ENCODE measurements at regions not wholly inside any gene's neighbourhood (a gene's known extent, or its start where the extent isn't known, plus 50 kb on each side); places are given as distances from the start of the nearest gene placed in this dataset.

DNA sequence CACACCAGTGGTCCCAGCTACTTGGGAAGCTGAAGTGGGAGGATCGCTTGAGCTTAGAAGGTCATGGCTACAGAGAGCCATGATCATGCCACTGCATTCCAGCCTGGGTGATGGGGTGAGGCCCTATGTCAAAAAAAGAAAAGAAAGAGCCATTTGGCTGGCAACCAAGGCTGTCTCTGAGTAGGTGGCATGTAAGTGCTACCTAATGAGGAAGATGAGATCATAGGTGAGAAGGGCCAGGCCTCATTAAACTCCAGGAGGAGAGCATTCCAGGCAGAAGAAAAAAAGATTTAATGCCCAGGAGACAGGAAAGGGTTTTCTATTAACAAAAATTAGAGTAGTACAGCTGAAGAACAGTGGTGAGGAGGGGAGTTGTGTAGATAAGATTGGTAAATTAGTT lies 103.4 kb upstream of the ZNF678 start:
- H3K27me3 ChIP-seq (ENCODE audit: control insufficient read depth in 1 of 2, insufficient read depth in 1 of 2, low read length in 2 of 2), result peaks cover 26 to 47% of the 10 kb centered on the region in 2 experiments
- H2AFZ ChIP-seq (ENCODE audit: low read depth, low read length), result no peak overlapping the region
- H3K4me1 ChIP-seq (ENCODE audit: control insufficient read depth, insufficient read depth, low read depth, low read length), result no peaks in the 10 kb centered on the region
- no peak overlapping the region for H3K4ac ChIP-seq (ENCODE audit: low read depth in 1 of 2, low read length in 2 of 2)
- no peaks in the 10 kb centered on the region for H3K79me1 ChIP-seq (replicated peaks; ENCODE audit: low read length, poor library complexity, severe bottlenecking)
- 96% methylated on average over 1 of the region's 1 CpG for WGBS
- no peak overlapping the region for H2BK5ac ChIP-seq (ENCODE audit: low read depth, low read length, poor library complexity, severe bottlenecking)
- no peak overlapping the region for H3K18ac ChIP-seq (ENCODE audit: low read depth in 1 of 2, low read length in 2 of 2)
- H3K9me3 ChIP-seq (ENCODE audit: control insufficient read depth, low read length), result no peaks in the 10 kb centered on the region
- H3K14ac ChIP-seq (ENCODE audit: low read length in 2 of 2), result no peak overlapping the region
- H3K4me2 ChIP-seq (ENCODE audit: low read length, poor library complexity, severe bottlenecking), result no peak overlapping the region
- no peak overlapping the region for H3K27ac ChIP-seq (ENCODE audit: low read length, poor library complexity, severe bottlenecking)
- no peak overlapping the region for H2BK120ac ChIP-seq (ENCODE audit: low read depth, low read length)
- H3K9ac ChIP-seq (ENCODE audit: low read length), result no peak overlapping the region
- H3K23ac ChIP-seq (ENCODE audit: low read length in 2 of 2), result no peak overlapping the region
- no peak for DNase-seq
- H3K36me3 ChIP-seq (ENCODE audit: control insufficient read depth in 1 of 2, insufficient read depth in 2 of 2, low read depth in 1 of 2, low read length in 2 of 2), result no peaks in the 10 kb centered on the region
- no peak overlapping the region for H2BK12ac ChIP-seq (ENCODE audit: low read length in 2 of 2)
- no peak overlapping the region for H2BK15ac ChIP-seq (ENCODE audit: low read depth, poor library complexity, severe bottlenecking)
- no peak overlapping the region for H4K91ac ChIP-seq (ENCODE audit: low read length)
- H3K4me3 ChIP-seq (ENCODE audit: insufficient read depth in 1 of 2, low read depth in 1 of 2, low read length in 2 of 2), result no peak overlapping the region
- no peak overlapping the region for H2AK5ac ChIP-seq (ENCODE audit: low read length, severe bottlenecking)
- H4K8ac ChIP-seq (ENCODE audit: low read length), result no peak overlapping the region

DNA sequence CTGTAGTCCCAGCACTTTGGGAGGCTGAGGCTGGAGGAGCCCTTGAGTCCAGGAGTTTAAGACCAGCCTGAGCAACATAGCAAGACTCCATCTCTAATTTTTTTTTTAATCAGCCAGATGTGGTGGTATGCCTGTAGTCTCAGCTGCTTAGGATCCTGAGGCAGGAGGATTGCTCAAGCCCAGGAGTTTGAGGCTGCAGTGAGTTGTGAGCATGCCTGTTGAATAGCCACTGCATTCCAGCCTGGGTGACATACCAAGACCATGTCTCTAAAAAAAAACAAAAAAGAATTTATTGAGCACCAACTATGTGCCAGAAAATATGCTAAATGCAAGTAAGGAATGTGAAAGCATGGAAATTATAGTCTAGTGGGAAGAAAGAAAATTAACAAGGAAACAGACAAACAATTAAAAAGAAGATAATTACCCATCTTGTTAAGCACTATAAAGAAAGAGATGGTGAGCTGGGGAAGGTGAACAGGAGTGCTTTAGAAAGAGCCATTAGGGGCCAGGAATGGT lies 104.0 kb upstream of the ZNF678 start:
- Histone ChIP-seq H3K4me2 (ENCODE audit: low read length, poor library complexity, severe bottlenecking) (no peak overlapping the region), H2BK120ac (ENCODE audit: low read depth, low read length) (no peak overlapping the region), H3K9me3 (ENCODE audit: control insufficient read depth, low read length) (no peaks in the 10 kb centered on the region), H4K91ac (ENCODE audit: low read length) (no peak overlapping the region), H3K14ac (ENCODE audit: low read length in 2 of 2) (no peak overlapping the region), H3K27ac (ENCODE audit: low read length, poor library complexity, severe bottlenecking) (no peak overlapping the region), H2BK5ac (ENCODE audit: low read depth, low read length, poor library complexity, severe bottlenecking) (no peak overlapping the region), H3K9ac (ENCODE audit: low read length) (no peak overlapping the region), H2AFZ (ENCODE audit: low read depth, low read length) (no peak overlapping the region), H2BK15ac (ENCODE audit: low read depth, poor library complexity, severe bottlenecking) (no peak overlapping the region), H3K27me3 (ENCODE audit: control insufficient read depth in 1 of 2, insufficient read depth in 1 of 2, low read length in 2 of 2) (peaks cover 27 to 51% of the 10 kb centered on the region in 2 experiments), H3K23ac (ENCODE audit: low read length in 2 of 2) (no peak overlapping the region), H3K4ac (ENCODE audit: low read depth in 1 of 2, low read length in 2 of 2) (no peak overlapping the region), H3K4me1 (ENCODE audit: control insufficient read depth, insufficient read depth, low read depth, low read length) (no peaks in the 10 kb centered on the region), H3K4me3 (ENCODE audit: insufficient read depth in 1 of 2, low read depth in 1 of 2, low read length in 2 of 2) (no peak overlapping the region), H3K18ac (ENCODE audit: low read depth in 1 of 2, low read length in 2 of 2) (no peak overlapping the region), H2AK5ac (ENCODE audit: low read length, severe bottlenecking) (no peak overlapping the region), H4K8ac (ENCODE audit: low read length) (no peak overlapping the region), H3K79me1 (replicated peaks; ENCODE audit: low read length, poor library complexity, severe bottlenecking) (no peaks in the 10 kb centered on the region), H3K36me3 (ENCODE audit: control insufficient read depth in 1 of 2, insufficient read depth in 2 of 2, low read depth in 1 of 2, low read length in 2 of 2) (no peaks in the 10 kb centered on the region), H2BK12ac (ENCODE audit: low read length in 2 of 2) (no peak overlapping the region)
- DNase-seq, result no peak

DNA sequence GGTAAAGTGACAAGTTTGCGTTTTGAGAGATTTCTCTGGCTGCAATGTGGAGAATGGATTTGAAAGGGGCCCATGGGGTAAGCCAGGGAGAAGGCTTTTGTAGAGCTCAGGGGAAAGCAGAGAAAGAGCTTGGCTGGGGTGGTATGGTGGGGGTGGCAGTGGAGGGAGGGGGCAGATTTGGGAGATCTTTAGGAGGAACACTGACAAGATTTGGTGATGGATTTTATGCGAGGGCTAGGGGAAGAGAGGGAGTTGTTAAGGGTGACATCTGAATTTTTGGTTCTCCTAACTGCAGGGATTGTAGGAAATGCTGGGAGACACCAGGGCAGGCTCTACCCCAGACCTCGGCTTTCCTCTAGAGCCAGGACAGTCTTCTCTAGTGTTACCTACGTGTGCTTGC lies 108.7 kb upstream of the ZNF678 start:
- Histone ChIP-seq H3K18ac (ENCODE audit: low read depth in 1 of 2, low read length in 2 of 2) (no peak overlapping the region), H2AFZ (ENCODE audit: low read depth, low read length) (no peak overlapping the region), H2BK5ac (ENCODE audit: low read depth, low read length, poor library complexity, severe bottlenecking) (no peak overlapping the region), H4K8ac (ENCODE audit: low read length) (no peak overlapping the region), H3K4me2 (ENCODE audit: low read length, poor library complexity, severe bottlenecking) (no peak overlapping the region), H3K9me3 (ENCODE audit: control insufficient read depth, low read length) (peaks cover 3% of the 10 kb centered on the region), H3K4me1 (ENCODE audit: control insufficient read depth, insufficient read depth, low read depth, low read length) (no peaks in the 10 kb centered on the region), H3K79me1 (replicated peaks; ENCODE audit: low read length, poor library complexity, severe bottlenecking) (no peaks in the 10 kb centered on the region), H3K9ac (ENCODE audit: low read length) (no peak overlapping the region), H4K91ac (ENCODE audit: low read length) (no peak overlapping the region), H2BK15ac (ENCODE audit: low read depth, poor library complexity, severe bottlenecking) (no peak overlapping the region), H3K23ac (ENCODE audit: low read length in 2 of 2) (no peak overlapping the region), H2AK5ac (ENCODE audit: low read length, severe bottlenecking) (no peak overlapping the region), H2BK12ac (ENCODE audit: low read length in 2 of 2) (no peak overlapping the region), H3K27me3 (ENCODE audit: control insufficient read depth in 1 of 2, insufficient read depth in 1 of 2, low read length in 2 of 2) (peaks cover 48 to 66% of the 10 kb centered on the region in 2 experiments), H2BK120ac (ENCODE audit: low read depth, low read length) (no peak overlapping the region), H3K36me3 (ENCODE audit: control insufficient read depth in 1 of 2, insufficient read depth in 2 of 2, low read depth in 1 of 2, low read length in 2 of 2) (no peaks in the 10 kb centered on the region), H3K4me3 (ENCODE audit: insufficient read depth in 1 of 2, low read depth in 1 of 2, low read length in 2 of 2) (no peak overlapping the region), H3K27ac (ENCODE audit: low read length, poor library complexity, severe bottlenecking) (no peak overlapping the region), H3K4ac (ENCODE audit: low read depth in 1 of 2, low read length in 2 of 2) (no peak overlapping the region), H3K14ac (ENCODE audit: low read length in 2 of 2) (no peak overlapping the region)
- no peak for DNase-seq
- 88% methylated on average over 4 of the region's 4 CpGs for WGBS

DNA sequence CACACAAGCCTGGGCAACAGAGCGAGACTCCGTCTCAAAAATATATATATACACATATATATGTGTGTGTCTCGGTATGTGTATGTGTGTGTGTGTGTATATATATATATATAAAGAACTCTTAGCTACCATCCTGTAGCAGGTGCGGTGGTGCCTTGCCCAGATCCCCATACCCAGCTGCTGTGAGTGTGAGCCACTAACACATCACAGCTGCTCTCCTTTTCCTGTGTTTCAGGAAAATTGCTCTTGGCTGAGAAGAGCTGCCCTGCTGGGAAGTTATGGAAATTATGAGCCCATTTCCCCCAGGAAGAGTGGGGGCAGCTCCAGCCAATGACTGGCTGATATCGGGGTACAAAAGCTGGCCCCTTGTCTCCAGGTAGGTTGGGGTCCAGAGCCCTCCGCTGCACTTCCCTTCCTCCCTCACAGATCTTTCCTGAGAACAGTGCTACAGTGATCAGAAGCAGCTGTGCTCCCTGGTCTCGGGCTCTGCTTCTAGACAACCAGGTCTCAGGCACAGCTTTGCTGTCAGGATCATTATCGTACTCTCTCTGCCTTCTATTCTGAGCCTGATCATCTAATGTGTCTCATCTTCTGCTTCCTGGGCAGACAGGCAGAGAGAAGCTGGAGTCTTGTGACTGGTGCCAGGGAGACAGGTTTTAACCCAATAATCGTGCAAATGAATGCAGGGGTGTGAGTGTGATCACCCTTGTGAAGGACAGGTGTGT lies 109.6 kb upstream of the ZNF678 start:
- no peak overlapping the region for H2BK5ac ChIP-seq (ENCODE audit: low read depth, low read length, poor library complexity, severe bottlenecking)
- WGBS, result 73% methylated on average over 6 of the region's 9 CpGs
- no peak overlapping the region for H3K9ac ChIP-seq (ENCODE audit: low read length)

More for the DNA sequence above, 109.6 kb upstream of the ZNF678 start:
- Histone ChIP-seq H3K36me3 (ENCODE audit: control insufficient read depth in 1 of 2, insufficient read depth in 2 of 2, low read depth in 1 of 2, low read length in 2 of 2) (no peaks in the 10 kb centered on the region), H2AK5ac (ENCODE audit: low read length, severe bottlenecking) (no peak overlapping the region), H3K27ac (ENCODE audit: low read length, poor library complexity, severe bottlenecking) (no peak overlapping the region), H2BK15ac (ENCODE audit: low read depth, poor library complexity, severe bottlenecking) (no peak overlapping the region), H3K18ac (ENCODE audit: low read depth in 1 of 2, low read length in 2 of 2) (no peak overlapping the region), H3K4me3 (ENCODE audit: insufficient read depth in 1 of 2, low read depth in 1 of 2, low read length in 2 of 2) (no peak overlapping the region), H4K8ac (ENCODE audit: low read length) (no peak overlapping the region), H3K9me3 (ENCODE audit: control insufficient read depth, low read length) (peaks cover 3% of the 10 kb centered on the region), H4K91ac (ENCODE audit: low read length) (no peak overlapping the region), H3K23ac (ENCODE audit: low read length in 2 of 2) (no peak overlapping the region), H2AFZ (ENCODE audit: low read depth, low read length) (no peak overlapping the region), H3K27me3 (ENCODE audit: control insufficient read depth in 1 of 2, insufficient read depth in 1 of 2, low read length in 2 of 2) (peaks cover 44 to 61% of the 10 kb centered on the region in 2 experiments), H3K4me1 (ENCODE audit: control insufficient read depth, insufficient read depth, low read depth, low read length) (no peaks in the 10 kb centered on the region), H3K79me1 (replicated peaks; ENCODE audit: low read length, poor library complexity, severe bottlenecking) (no peaks in the 10 kb centered on the region), H2BK120ac (ENCODE audit: low read depth, low read length) (no peak overlapping the region), H3K14ac (ENCODE audit: low read length in 2 of 2) (no peak overlapping the region), H2BK12ac (ENCODE audit: low read length in 2 of 2) (no peak overlapping the region), H3K4me2 (ENCODE audit: low read length, poor library complexity, severe bottlenecking) (no peak overlapping the region), H3K4ac (ENCODE audit: low read depth in 1 of 2, low read length in 2 of 2) (no peak overlapping the region)
- no peak for DNase-seq
